ENCODE measurements at regions not wholly inside any gene's neighbourhood (a gene's known extent, or its start where the extent isn't known, plus 50 kb on each side); places are given as distances from the start of the nearest gene placed in this dataset.
"Not testable (repeated sequence)": the region's sequence is repeated elsewhere in the genome, so short reads cannot be mapped to it uniquely, and the experiment has no call there.

GRCh38 chr3:182414586-182414985 lies 378.7 kb upstream of the ATP11B start:
- H3K27me3 Mint-ChIP-seq (ENCODE audit: low read depth), result no peaks in the 10 kb centered on the region
- H3K36me3 Mint-ChIP-seq (ENCODE audit: low read depth), result no peaks in the 10 kb centered on the region
- no peak overlapping the region for H3K27ac Mint-ChIP-seq
- H3K9me3 Mint-ChIP-seq, result peaks cover 4% of the 10 kb centered on the region
- no peak overlapping the region for H3K4me3 Mint-ChIP-seq
- no peak for TF ChIP-seq CTCF (IDR thresholded peaks at IDR 0.05; ENCODE audit: unreplicated experiment in 3 of 3)
- peaks cover 11% of the 10 kb centered on the region for H3K4me1 Mint-ChIP-seq

GRCh38 chr3:182420741-182421140 lies 372.6 kb upstream of the ATP11B start:
- TF ChIP-seq CTCF (IDR thresholded peaks at IDR 0.05; ENCODE audit: unreplicated experiment in 3 of 3), result no peak
- Mint-ChIP-seq H3K4me1 (no peaks in the 10 kb centered on the region), H3K36me3 (ENCODE audit: low read depth) (no peaks in the 10 kb centered on the region), H3K27ac (peak overlapping the region in 1 of 3 experiments; percentile 67), H3K27me3 (ENCODE audit: low read depth) (no peaks in the 10 kb centered on the region), H3K4me3 (no peak overlapping the region), H3K9me3 (no peaks in the 10 kb centered on the region)

DNA sequence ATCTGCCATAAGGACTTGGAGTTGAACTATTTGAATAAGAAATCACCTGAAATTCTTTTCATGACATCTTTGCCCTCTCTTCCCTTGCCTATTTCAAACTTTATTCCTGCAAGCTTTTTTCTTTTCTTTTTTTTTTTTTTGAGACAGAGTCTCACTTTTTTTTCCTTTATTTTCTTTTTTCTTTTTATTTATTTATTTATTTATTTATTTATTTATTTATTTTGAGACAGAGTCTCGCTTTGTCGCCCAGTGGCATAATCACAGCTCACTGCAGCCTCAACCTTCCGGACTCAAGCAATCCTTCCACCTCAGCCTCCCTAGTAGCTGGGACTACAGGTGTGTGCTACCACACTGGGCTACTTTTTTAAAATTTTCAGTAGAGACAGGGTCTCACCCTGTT lies 369.3 kb upstream of the ATP11B start:
- no peak for TF ChIP-seq CTCF (IDR thresholded peaks at IDR 0.05; ENCODE audit: unreplicated experiment in 3 of 3)
- Mint-ChIP-seq H3K27ac (no peak overlapping the region), H3K4me3 (no peak overlapping the region), H3K9me3 (peaks cover 2% of the 10 kb centered on the region), H3K4me1 (no peaks in the 10 kb centered on the region), H3K36me3 (ENCODE audit: low read depth) (no peaks in the 10 kb centered on the region), H3K27me3 (ENCODE audit: low read depth) (no peaks in the 10 kb centered on the region)

- H3K36me3 Mint-ChIP-seq (ENCODE audit: low read depth); H3K4me1 Mint-ChIP-seq: not testable (repeated sequence)
These were observed 367.2 kb upstream of the ATP11B start for GRCh38 chr3:182425926-182426718.

DNA sequence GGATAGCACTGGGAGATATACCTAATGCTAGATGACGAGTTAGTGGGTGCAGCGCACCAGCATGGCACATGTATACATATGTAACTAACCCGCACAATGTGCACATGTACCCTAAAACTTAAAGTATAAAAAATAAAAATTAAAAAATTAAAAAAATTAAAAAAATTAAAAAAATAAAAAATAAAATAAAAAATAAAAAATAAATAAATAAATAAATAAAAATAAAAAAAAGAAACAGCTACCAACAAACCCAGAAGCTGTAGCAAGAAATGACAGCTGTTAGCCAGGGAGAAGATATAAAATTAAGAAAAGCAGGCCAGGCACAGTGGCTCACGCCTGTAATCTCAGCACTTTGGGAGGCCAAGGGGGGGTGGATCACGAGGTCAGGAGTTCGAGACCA lies 361.3 kb upstream of the ATP11B start:
- not testable (repeated sequence) for H3K4me1 Mint-ChIP-seq; H3K4me3 Mint-ChIP-seq; H3K9me3 Mint-ChIP-seq; H3K27me3 Mint-ChIP-seq (ENCODE audit: low read depth); H3K36me3 Mint-ChIP-seq (ENCODE audit: low read depth); H3K27ac Mint-ChIP-seq

More at GRCh38 chr3:182425926-182426718, 367.2 kb upstream of the ATP11B start:
- not testable (repeated sequence) for H3K27me3 Mint-ChIP-seq (ENCODE audit: low read depth); H3K27ac Mint-ChIP-seq; H3K9me3 Mint-ChIP-seq
- peak overlapping the region in 1 of 3 experiments; percentile 30 for H3K4me3 Mint-ChIP-seq

DNA sequence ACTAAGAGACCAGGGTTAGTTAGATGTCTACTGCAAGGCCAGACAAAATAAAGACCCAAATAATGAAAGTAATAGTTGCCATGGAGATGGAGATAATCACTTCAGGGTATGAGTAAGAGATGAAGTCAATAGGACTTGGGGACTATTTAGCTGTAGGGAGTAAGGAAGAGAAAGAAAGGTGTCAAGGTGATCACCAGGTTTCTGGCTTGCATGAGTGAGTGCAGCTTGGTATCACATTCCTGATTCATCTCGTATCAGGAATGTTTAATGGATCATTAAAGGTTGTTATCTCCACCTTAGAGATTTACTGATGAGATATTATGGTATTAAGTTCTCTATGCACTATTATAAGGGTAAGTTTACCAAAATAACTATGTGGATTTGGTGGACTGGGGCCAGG lies 357.4 kb upstream of the ATP11B start:
- no peak for TF ChIP-seq CTCF (IDR thresholded peaks at IDR 0.05; ENCODE audit: unreplicated experiment in 3 of 3)
- Mint-ChIP-seq H3K27me3 (ENCODE audit: low read depth) (no peaks in the 10 kb centered on the region), H3K9me3 (no peaks in the 10 kb centered on the region), H3K36me3 (ENCODE audit: low read depth) (no peaks in the 10 kb centered on the region), H3K27ac (no peak overlapping the region), H3K4me1 (no peaks in the 10 kb centered on the region), H3K4me3 (no peak overlapping the region)

DNA sequence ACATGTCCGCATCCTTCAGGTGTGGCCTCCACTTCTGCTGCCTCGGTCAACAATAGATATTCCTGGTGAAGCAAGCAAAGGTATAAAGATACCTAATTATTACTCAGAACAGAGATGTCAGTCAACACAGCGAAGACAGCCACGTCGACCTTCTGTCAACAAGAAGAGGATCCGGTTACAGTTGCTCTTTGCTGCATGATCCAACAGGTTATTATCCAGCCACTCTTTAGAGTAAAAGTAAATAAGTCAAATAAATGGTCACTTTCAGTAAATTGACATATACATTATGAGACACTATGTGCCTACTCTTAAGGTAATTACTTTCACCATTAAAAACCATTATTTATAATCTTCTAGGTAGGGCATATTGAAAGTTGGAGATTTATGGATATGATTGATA lies 356.8 kb upstream of the ATP11B start:
- no peaks in the 10 kb centered on the region for H3K27me3 Mint-ChIP-seq (ENCODE audit: low read depth)
- TF ChIP-seq CTCF (IDR thresholded peaks at IDR 0.05; ENCODE audit: unreplicated experiment in 3 of 3), result no peak

More for the DNA sequence above, 356.8 kb upstream of the ATP11B start:
- H3K9me3 Mint-ChIP-seq, result no peaks in the 10 kb centered on the region
- H3K36me3 Mint-ChIP-seq (ENCODE audit: low read depth), result no peaks in the 10 kb centered on the region
- H3K4me3 Mint-ChIP-seq, result no peak overlapping the region
- H3K4me1 Mint-ChIP-seq, result no peaks in the 10 kb centered on the region
- no peak overlapping the region for H3K27ac Mint-ChIP-seq
